Keratinocyte (primary cell): ENCODE measurements at regions not wholly inside any gene's neighbourhood (a gene's known extent, or its start where the extent isn't known, plus 50 kb on each side); places are given as distances from the start of the nearest gene placed in this dataset.

Source experiments
- DNase-seq: peaks from one replicate; pipeline ENCODE4 v3.0.0-alpha.2; 2011; ENCODE audit warnings: low read depth, missing footprints, low spot score
- FAIRE-seq: peaks from 2 replicates; lab custom pipeline; 2011; peaks lifted over from hg19 to GRCh38; lab: Jason Lieb, UNC
- H2AFZ ChIP-seq: 2 replicates; pipeline ENCODE4 v1.6.0; 2012; ENCODE audit warnings: low read length, control low read depth, inconsistent platforms; ENCODE audit not compliant: control insufficient read depth
- H3K27ac ChIP-seq: 2 replicates; pipeline ENCODE4 v1.5.1; 2011; ENCODE audit warnings: low read length; ENCODE audit not compliant: control insufficient read depth, insufficient read depth
- H3K27me3 ChIP-seq: 3 replicates; pipeline ENCODE4 v1.6.0; 2011; ENCODE audit warnings: low read length; ENCODE audit not compliant: control insufficient read depth, insufficient read depth; ENCODE audit errors: extremely low read depth
- H3K36me3 ChIP-seq, 2 experiments: 2 replicates in 1 of 2; 3 replicates in 1 of 2; pipeline ENCODE4 v1.5.1; 2011; ENCODE audit warnings: low read length in 2 of 2, mild to moderate bottlenecking in 1 of 2; ENCODE audit not compliant: control insufficient read depth in 2 of 2, insufficient read depth in 2 of 2; ENCODE audit errors: extremely low read depth in 1 of 2
- H3K4me1 ChIP-seq: 3 replicates; pipeline ENCODE4 v1.5.1; 2011; ENCODE audit warnings: low read length; ENCODE audit not compliant: control insufficient read depth, insufficient read depth; ENCODE audit errors: extremely low read depth
- H3K4me2 ChIP-seq: 3 replicates; pipeline ENCODE4 v1.6.0; 2011; ENCODE audit warnings: low read depth, low read length; ENCODE audit not compliant: control insufficient read depth, insufficient read depth; ENCODE audit errors: extremely low read depth
- H3K4me3 ChIP-seq, 3 experiments: fragments of 200-600 bp in 1 of 3; sonication (generic) in 1 of 3; 2 replicates in 2 of 3; 3 replicates in 1 of 3; pipeline ENCODE4 v1.5.1; 2011 to 2016; ENCODE audit warnings: low read length in 3 of 3, mild to moderate bottlenecking in 3 of 3, control low read depth in 2 of 3, inconsistent platforms in 1 of 3, low read depth in 1 of 3, mixed read lengths in 1 of 3, mixed run types in 1 of 3, moderate library complexity in 1 of 3; ENCODE audit not compliant: control insufficient read depth in 2 of 3, insufficient read depth in 2 of 3; ENCODE audit errors: extremely low read depth in 1 of 3
- H3K79me2 ChIP-seq: 2 replicates; pipeline ENCODE4 v1.6.0; 2012; ENCODE audit warnings: low read length; ENCODE audit not compliant: control insufficient read depth, insufficient read depth
- H3K9ac ChIP-seq: 3 replicates; pipeline ENCODE4 v1.6.0; 2011; ENCODE audit warnings: low read length; ENCODE audit not compliant: control insufficient read depth, insufficient read depth; ENCODE audit errors: extremely low read depth
- H3K9me1 ChIP-seq: 3 replicates; pipeline ENCODE4 v1.6.0; 2011; ENCODE audit warnings: low read length; ENCODE audit not compliant: control insufficient read depth, insufficient read depth; ENCODE audit errors: extremely low read depth
- H3K9me3 ChIP-seq: 2 replicates; pipeline ENCODE4 v1.5.1; 2012; ENCODE audit warnings: low read depth, low read length; ENCODE audit not compliant: control insufficient read depth
- H4K20me1 ChIP-seq: 3 replicates; pipeline ENCODE4 v1.6.0; 2011; ENCODE audit warnings: low read length; ENCODE audit not compliant: control insufficient read depth, insufficient read depth; ENCODE audit errors: extremely low read depth
- CTCF ChIP-seq, 3 experiments: IDR thresholded peaks in 1 of 3; conservative IDR thresholded peaks in 1 of 3; optimal IDR thresholded peaks in 1 of 3; 2 replicates in 2 of 3; 3 replicates in 1 of 3; pipeline versions ENCODE3 to v1.5.1; 2011; ENCODE audit warnings: low read length in 3 of 3, mild to moderate bottlenecking in 3 of 3, moderate library complexity in 2 of 3, control low read depth in 1 of 3, inconsistent platforms in 1 of 3; ENCODE audit not compliant: insufficient read depth in 2 of 3; ENCODE audit errors: extremely low read depth in 1 of 3
- EZH2 ChIP-seq: IDR thresholded peaks from one replicate; pipeline ENCODE4 v1.6.1; 2012; ENCODE audit warnings: inconsistent platforms, mild to moderate bottlenecking, low read length, moderate library complexity
- dilution Hi-C: fragments of 300-500 bp; cut with MboI; formaldehyde crosslinking; loops from one replicate; pipeline ENCODE4 v1.7.0; 2020; ENCODE audit warnings: low sequenced_read_pairs; ENCODE audit not compliant: extremely low pct_ligation_motif_present

GRCh38 chr18:11533513-11533890 lies 75.9 kb upstream of the SLC35G4 start:
- Histone ChIP-seq H3K4me2 (no peak overlapping the region), H3K9ac (no peak overlapping the region), H3K36me3 (no peaks in the 10 kb centered on the region), H3K4me1 (no peaks in the 10 kb centered on the region), H3K9me1 (no peaks in the 10 kb centered on the region), H3K27me3 (no peaks in the 10 kb centered on the region), H2AFZ (no peak overlapping the region), H3K9me3 (no peaks in the 10 kb centered on the region), H3K4me3 (no peak overlapping the region), H3K79me2 (no peaks in the 10 kb centered on the region), H4K20me1 (no peaks in the 10 kb centered on the region), H3K27ac (no peak overlapping the region)
- no peak for DNase-seq
- TF ChIP-seq EZH2 (no peak), CTCF (optimal IDR thresholded peaks at IDR 0.05 in 1 of 3, IDR thresholded peaks at IDR 0.05 in 1 of 3, conservative IDR thresholded peaks at IDR 0.05 in 1 of 3; ENCODE audit: extremely low read depth in 1 of 3, insufficient read depth in 2 of 3, low read length in 3 of 3) (no peak)
- FAIRE-seq = no peak
- dilution Hi-C loops = no loop called here

- no peak for TF ChIP-seq EZH2
- no peak for TF ChIP-seq CTCF (optimal IDR thresholded peaks at IDR 0.05 in 1 of 3, IDR thresholded peaks at IDR 0.05 in 1 of 3, conservative IDR thresholded peaks at IDR 0.05 in 1 of 3; ENCODE audit: extremely low read depth in 1 of 3, insufficient read depth in 2 of 3, low read length in 3 of 3)
- no peaks in the 10 kb centered on the region for H3K9me1 ChIP-seq
- no peak for DNase-seq
- no peaks in the 10 kb centered on the region for H4K20me1 ChIP-seq
- H3K9me3 ChIP-seq = no peaks in the 10 kb centered on the region
- H3K27me3 ChIP-seq = no peaks in the 10 kb centered on the region
- H3K27ac ChIP-seq = no peak overlapping the region
- H3K4me3 ChIP-seq = no peak overlapping the region
- H3K4me1 ChIP-seq = no peaks in the 10 kb centered on the region
- no peaks in the 10 kb centered on the region for H3K36me3 ChIP-seq
- H3K4me2 ChIP-seq = no peak overlapping the region
- H3K79me2 ChIP-seq = no peaks in the 10 kb centered on the region
- H3K9ac ChIP-seq = no peak overlapping the region
- H2AFZ ChIP-seq = no peak overlapping the region
- no peak for FAIRE-seq
- dilution Hi-C loops = no loop called here
Observed at GRCh38 chr18:11532758-11533512, 76.5 kb upstream of the SLC35G4 start.
